ENCODE measurements at regions not wholly inside any gene's neighbourhood (a gene's known extent, or its start where the extent isn't known, plus 50 kb on each side); places are given as distances from the start of the nearest gene placed in this dataset.

GRCh38 chr20:40104959-40105358 lies 584.1 kb downstream of the MAFB start:
- TF ChIP-seq CTCF (conservative IDR thresholded peaks at IDR 0.05 in 1 of 2, IDR thresholded peaks at IDR 0.05 in 1 of 2; ENCODE audit: extremely low read depth in 1 of 2, insufficient read depth in 1 of 2, low read depth in 1 of 2, low read length in 2 of 2) (no peak), EZH2 (IDR thresholded peaks at IDR 0.05; ENCODE audit: borderline replicate concordance, low read length) (no peak)
